Ovary (tissue), 7 donors: ENCODE measurements at regions not wholly inside any gene's neighbourhood (a gene's known extent, or its start where the extent isn't known, plus 50 kb on each side); places are given as distances from the start of the nearest gene placed in this dataset.
A peak's percentile ranks its signal among the peaks of the same experiment; 100 is the strongest.

Source experiments
- DNase-seq, 5 donors: peaks; one replicate each; pipeline ENCODE4 v3.0.0-alpha.2; 2019 to 2020
- H3K27ac ChIP-seq, 2 donors: fragments of 200-600 bp; one replicate each; pipeline versions ENCODE4 v1.5.1 to v1.8.0; 2019 to 2022
- H3K27me3 ChIP-seq: fragments of 200-600 bp; one replicate; pipeline ENCODE4 v1.8.0; 2022
- H3K36me3 ChIP-seq: fragments of 200-600 bp; sonication (generic); one replicate; pipeline ENCODE4 v1.5.1; 2019
- H3K4me1 ChIP-seq: one replicate; pipeline ENCODE4 v1.8.1; 2013; ENCODE audit warnings: mild to moderate bottlenecking, moderate library complexity; ENCODE audit not compliant: insufficient read depth
- H3K4me3 ChIP-seq: fragments of 200-600 bp; sonication (generic); one replicate; pipeline ENCODE4 v1.5.1; 2017
- H3K9me3 ChIP-seq, 2 donors: fragments of 200-600 bp in 1 of 2; sonication (generic) in 1 of 2; one replicate each; pipeline versions ENCODE4 v1.5.1 to v1.8.1; 2013 to 2019; ENCODE audit warnings: mild to moderate bottlenecking in 1 of 2, moderate library complexity in 1 of 2
- CTCF ChIP-seq, 3 donors: fragments of 450-650 bp in 2 of 3; fragments of 200-600 bp in 1 of 3; IDR thresholded peaks; one replicate each; pipeline versions ENCODE4 v1.5.1 to v1.8.0; 2016 to 2022; ENCODE audit warnings: antibody characterized with exemption in 3 of 3, mild to moderate bottlenecking in 1 of 3
- EP300 ChIP-seq: sonication (generic); formaldehyde crosslinking; IDR thresholded peaks from one replicate; pipeline ENCODE4 v1.6.1; 2017; ENCODE audit warnings: antibody characterized with exemption
- POLR2A ChIP-seq: fragments of 450-650 bp; IDR thresholded peaks from one replicate; pipeline ENCODE4 v1.6.1; 2017; ENCODE audit warnings: antibody characterized with exemption, mild to moderate bottlenecking, moderate library complexity
- WGBS, 3 donors: extraction: QIAGEN DNeasy Blood & Tissue Kit in 1 of 3; methylation state at CpG; one replicate each; pipeline versions ENCODE4 v1.1.5 to v1.1.7; 2013 to 2017; 5-methylcytosine and 5-hydroxymethylcytosine counted together
- intact Hi-C, 4 donors: fragments of 100-400 bp; cut with DNase I; formaldehyde crosslinking; loops; one replicate each; pipeline versions ENCODE4 v1.11.0 to v1.15.1; 2022 to 2023
- donor health status: DM: no; HTN: no; CAD: no; lungs with moderate emphysema.
- donor health status: DM: no; HTN: no; CAD: no.
- donor health status: Bipolar disorder and iron deficiency.
- donor health status: DM: no; HTN: no; CAD: no.
- donor health status: DM: yes; HTN: yes; CAD: no.

GRCh38 chr4:123737156-123737555 lies 340.6 kb downstream of the SPRY1 start:
- Histone ChIP-seq H3K27ac (no peak overlapping the region), H3K27me3 (no peaks in the 10 kb centered on the region), H3K4me3 (no peak overlapping the region), H3K36me3 (no peaks in the 10 kb centered on the region), H3K9me3 (no peaks in the 10 kb centered on the region), H3K4me1 (no peaks in the 10 kb centered on the region)
- WGBS, 3 donors: 79 to 86% (median 84%) methylated on average over 1 of the region's 1 CpG
- no peak for DNase-seq
- TF ChIP-seq POLR2A (no peak), EP300 (no peak), CTCF (IDR thresholded peaks at IDR 0.05) (no peak)
- intact Hi-C loops: no loop called here

GRCh38 chr4:123739806-123740205 lies 343.2 kb downstream of the SPRY1 start:
- H3K27me3 ChIP-seq: no peaks in the 10 kb centered on the region
- no peaks in the 10 kb centered on the region for H3K9me3 ChIP-seq
- intact Hi-C loops: no loop called here
- no peaks in the 10 kb centered on the region for H3K36me3 ChIP-seq
- no peak overlapping the region for H3K4me3 ChIP-seq
- H3K4me1 ChIP-seq: no peaks in the 10 kb centered on the region
- TF ChIP-seq EP300: no peak
- WGBS, 3 donors: 91 to 96% (median 94%) methylated on average over 4 of the region's 4 CpGs
- H3K27ac ChIP-seq: no peak overlapping the region
- DNase-seq: no peak

GRCh38 chr4:123740236-123740635 lies 343.6 kb downstream of the SPRY1 start:
- Histone ChIP-seq H3K27me3 (no peaks in the 10 kb centered on the region), H3K4me1 (peaks cover 1% of the 10 kb centered on the region), H3K4me3 (no peak overlapping the region), H3K27ac (no peak overlapping the region), H3K9me3 (no peaks in the 10 kb centered on the region), H3K36me3 (no peaks in the 10 kb centered on the region)
- 52 to 74% (median 64%) methylated on average over 3 of the region's 3 CpGs for WGBS, 3 donors
- intact Hi-C loops: no loop called here
- no peak for TF ChIP-seq CTCF (IDR thresholded peaks at IDR 0.05)
- no peak for TF ChIP-seq EP300
- TF ChIP-seq POLR2A: no peak
- DNase-seq: no peak

GRCh38 chr4:123741906-123742305 lies 345.3 kb downstream of the SPRY1 start:
- Histone ChIP-seq H3K27ac (no peak overlapping the region), H3K4me3 (no peak overlapping the region), H3K4me1 (peaks cover 1% of the 10 kb centered on the region), H3K27me3 (no peaks in the 10 kb centered on the region), H3K9me3 (no peaks in the 10 kb centered on the region), H3K36me3 (no peaks in the 10 kb centered on the region)
- TF ChIP-seq CTCF (IDR thresholded peaks at IDR 0.05) (no peak), POLR2A (no peak), EP300 (no peak)
- 80 to 89% (median 88%) methylated on average over 2 of the region's 2 CpGs for WGBS, 3 donors
- DNase-seq: no peak
- intact Hi-C loops: no loop called here

GRCh38 chr4:123743848-123744247 lies 347.3 kb downstream of the SPRY1 start:
- no peaks in the 10 kb centered on the region for H3K27me3 ChIP-seq
- peak in 1 of 5 donors; percentile 30 for DNase-seq
- TF ChIP-seq EP300: no peak
- no peak for TF ChIP-seq CTCF (IDR thresholded peaks at IDR 0.05)
- no peak for TF ChIP-seq POLR2A
- H3K36me3 ChIP-seq: no peaks in the 10 kb centered on the region
- intact Hi-C loops: no loop called here
- H3K4me1 ChIP-seq: peaks cover 1% of the 10 kb centered on the region
- no peak overlapping the region for H3K4me3 ChIP-seq
- no peaks in the 10 kb centered on the region for H3K9me3 ChIP-seq
- no peak overlapping the region for H3K27ac ChIP-seq
